ENCODE measurements at regions not wholly inside any gene's neighbourhood (a gene's known extent, or its start where the extent isn't known, plus 50 kb on each side); places are given as distances from the start of the nearest gene placed in this dataset.

- ATAC-seq = no peak
Measured at GRCh38 chr1:60173729-60174505, 100.3 kb upstream of the C1orf87 start.

GRCh38 chr1:60173006-60173405 is 99.4 kb upstream of the C1orf87 start:
- TF ChIP-seq TSHZ2 (CRISPR knock-in tag; IDR thresholded peaks at IDR 0.05) (no peak), OSR1 (CRISPR knock-in tag; IDR thresholded peaks at IDR 0.05) (no peak), TCF4 (CRISPR knock-in tag; IDR thresholded peaks at IDR 0.05; ENCODE audit: borderline replicate concordance) (no peak), BACH2 (CRISPR knock-in tag; IDR thresholded peaks at IDR 0.05; ENCODE audit: borderline replicate concordance) (no peak), POU6F1 (CRISPR knock-in tag; IDR thresholded peaks at IDR 0.05; ENCODE audit: borderline replicate concordance, low read depth) (no peak), ZNF565 (CRISPR knock-in tag; conservative IDR thresholded peaks at IDR 0.05; ENCODE audit: low read depth) (no peak), CREB5 (CRISPR knock-in tag; IDR thresholded peaks at IDR 0.05; ENCODE audit: low read depth) (no peak), ZNF70 (CRISPR knock-in tag; IDR thresholded peaks at IDR 0.05) (no peak), GLIS3 (CRISPR knock-in tag; IDR thresholded peaks at IDR 0.05) (no peak), RARB (CRISPR knock-in tag; IDR thresholded peaks at IDR 0.05) (no peak), ISL1 (CRISPR knock-in tag; IDR thresholded peaks at IDR 0.05) (no peak), SNAI2 (CRISPR knock-in tag; IDR thresholded peaks at IDR 0.05) (no peak), ZNF8 (CRISPR knock-in tag; IDR thresholded peaks at IDR 0.05) (no peak), ZC3H10 (CRISPR knock-in tag; IDR thresholded peaks at IDR 0.05) (no peak), ZFP3 (CRISPR knock-in tag; IDR thresholded peaks at IDR 0.05) (no peak), PPARA (CRISPR knock-in tag; IDR thresholded peaks at IDR 0.05; ENCODE audit: borderline replicate concordance) (no peak), ZFP30 (CRISPR knock-in tag; IDR thresholded peaks at IDR 0.05) (no peak), ARNTL (CRISPR knock-in tag; IDR thresholded peaks at IDR 0.05; ENCODE audit: borderline replicate concordance, low read depth) (no peak), CSDC2 (CRISPR knock-in tag; IDR thresholded peaks at IDR 0.05) (no peak), TOX (CRISPR knock-in tag; IDR thresholded peaks at IDR 0.05; ENCODE audit: borderline replicate concordance) (no peak)
- no peak for ATAC-seq

More at GRCh38 chr1:60173729-60174505, 100.3 kb upstream of the C1orf87 start:
- no peak for TF ChIP-seq CSDC2 (CRISPR knock-in tag; IDR thresholded peaks at IDR 0.05)
- TF ChIP-seq POU6F1 (CRISPR knock-in tag; IDR thresholded peaks at IDR 0.05; ENCODE audit: borderline replicate concordance, low read depth) = no peak
- no peak for TF ChIP-seq CSRNP3 (CRISPR knock-in tag; IDR thresholded peaks at IDR 0.05)
- TF ChIP-seq ZNF8 (CRISPR knock-in tag; IDR thresholded peaks at IDR 0.05) = no peak
- no peak for TF ChIP-seq GLIS3 (CRISPR knock-in tag; IDR thresholded peaks at IDR 0.05)

GRCh38 chr1:60171801-60172200 is 98.2 kb upstream of the C1orf87 start:
- TF ChIP-seq ZNF70 (CRISPR knock-in tag; IDR thresholded peaks at IDR 0.05) (no peak), TOX (CRISPR knock-in tag; IDR thresholded peaks at IDR 0.05; ENCODE audit: borderline replicate concordance) (no peak), ZFP30 (CRISPR knock-in tag; IDR thresholded peaks at IDR 0.05) (no peak), RARB (CRISPR knock-in tag; IDR thresholded peaks at IDR 0.05) (no peak), ZNF8 (CRISPR knock-in tag; IDR thresholded peaks at IDR 0.05) (no peak), ESRRG (CRISPR knock-in tag; IDR thresholded peaks at IDR 0.05) (no peak), POU6F1 (CRISPR knock-in tag; IDR thresholded peaks at IDR 0.05; ENCODE audit: borderline replicate concordance, low read depth) (no peak), CSRNP3 (CRISPR knock-in tag; IDR thresholded peaks at IDR 0.05) (no peak), ZC3H10 (CRISPR knock-in tag; IDR thresholded peaks at IDR 0.05) (no peak), CSDC2 (CRISPR knock-in tag; IDR thresholded peaks at IDR 0.05) (no peak)
- peak; percentile 66 for ATAC-seq
